NCI-H1694 (cell line): ENCODE measurements at regions not wholly inside any gene's neighbourhood (a gene's known extent, or its start where the extent isn't known, plus 50 kb on each side); places are given as distances from the start of the nearest gene placed in this dataset.
"Not testable (repeated sequence)": the region's sequence is repeated elsewhere in the genome, so short reads cannot be mapped to it uniquely, and the experiment has no call there.

Source experiments
- DNase-seq: peaks from one replicate; lab custom pipeline; 2025; lab: John Stamatoyannopoulos, UW

DNA sequence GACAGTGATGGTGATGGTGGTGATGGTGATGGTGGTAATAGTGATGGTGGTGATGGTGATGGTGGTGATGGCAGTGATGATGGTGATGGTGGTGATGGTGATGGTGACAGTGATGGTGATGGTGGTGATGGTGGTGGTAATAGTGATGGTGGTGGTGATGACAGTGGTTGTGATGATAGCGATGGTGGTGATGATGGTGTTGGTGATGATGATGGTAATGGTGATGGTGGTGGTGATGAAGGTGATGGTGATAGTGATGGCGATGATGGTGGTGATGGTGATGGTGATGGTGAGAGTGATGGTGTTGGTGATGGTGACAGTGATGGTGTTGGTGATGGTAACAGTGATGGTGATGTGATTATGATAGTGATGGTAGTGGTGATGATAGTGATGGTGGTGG lies 94.3 kb downstream of the ASB1 start:
- no peak for DNase-seq

GRCh38 chr2:238521870-238522269 lies 95.1 kb downstream of the ASB1 start:
- no peak for DNase-seq

DNA sequence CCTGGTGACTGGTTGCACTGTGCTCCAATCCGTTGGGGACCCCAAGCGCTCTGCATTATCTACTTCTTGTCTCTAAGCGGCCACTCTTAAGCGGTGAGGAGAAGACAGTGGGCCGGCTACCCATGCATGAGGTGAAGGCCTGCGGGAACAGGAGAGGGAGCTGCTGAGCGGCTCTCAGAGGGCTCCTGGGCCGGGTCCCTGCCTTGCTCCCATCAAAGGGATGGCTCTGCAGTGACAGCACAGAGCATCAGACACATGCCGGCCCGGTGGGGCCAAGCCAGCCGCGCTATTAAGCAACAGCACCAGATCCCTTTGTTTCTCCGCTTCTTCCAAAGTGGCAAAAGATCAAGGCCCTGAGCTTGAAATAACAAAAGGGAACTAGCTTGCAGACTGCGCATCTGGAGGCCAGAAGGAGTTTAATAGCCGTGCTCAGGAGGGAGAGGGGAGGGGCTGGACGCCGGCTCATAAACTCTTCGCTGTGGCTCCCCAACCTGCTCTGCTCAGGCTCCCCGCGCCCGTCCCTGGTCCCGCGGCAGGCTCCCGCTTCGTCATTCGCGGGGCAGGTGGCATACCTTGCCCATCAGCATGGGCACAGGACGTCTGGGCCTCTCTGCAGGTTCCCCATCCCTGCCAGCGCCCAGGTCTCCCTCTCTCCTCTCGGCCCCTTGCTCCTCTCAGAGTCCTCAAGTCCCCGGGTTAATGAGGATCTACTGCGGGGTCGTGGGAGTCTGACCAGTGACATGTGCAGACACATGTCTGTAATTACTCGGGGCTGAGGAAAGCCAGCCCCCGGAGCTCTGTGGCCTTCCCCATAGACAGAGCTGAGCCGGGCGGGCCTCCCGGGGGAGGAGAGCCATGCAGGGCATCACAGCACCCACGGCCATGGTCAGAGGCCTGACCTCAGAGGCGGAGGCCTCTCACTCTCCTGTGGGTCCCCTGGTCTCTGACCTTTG lies 96.7 kb downstream of the ASB1 start:
- DNase-seq, result no peak

GRCh38 chr2:238524426-238524983 lies 97.8 kb downstream of the ASB1 start:
- no peak for DNase-seq

DNA sequence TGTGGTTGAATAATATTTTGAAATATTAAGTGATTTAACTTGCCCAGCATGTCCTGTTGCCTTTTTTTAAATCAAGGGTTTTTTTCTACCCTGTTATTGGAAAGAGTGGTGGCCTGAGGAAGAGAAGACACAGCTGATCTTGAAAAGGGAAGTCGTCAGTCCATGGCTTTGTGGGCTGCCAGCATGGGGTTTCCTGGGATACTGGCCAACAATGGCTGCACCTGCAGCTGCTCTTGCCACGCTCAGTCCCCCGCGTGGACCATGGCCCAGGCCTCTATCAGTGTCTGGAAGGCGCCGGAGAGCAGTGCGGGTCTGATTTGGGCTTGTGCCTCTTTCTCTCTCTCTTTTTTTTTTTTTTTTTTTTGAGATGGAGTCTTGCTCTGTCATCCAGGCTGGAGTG lies 99.3 kb downstream of the ASB1 start:
- no peak for DNase-seq

DNA sequence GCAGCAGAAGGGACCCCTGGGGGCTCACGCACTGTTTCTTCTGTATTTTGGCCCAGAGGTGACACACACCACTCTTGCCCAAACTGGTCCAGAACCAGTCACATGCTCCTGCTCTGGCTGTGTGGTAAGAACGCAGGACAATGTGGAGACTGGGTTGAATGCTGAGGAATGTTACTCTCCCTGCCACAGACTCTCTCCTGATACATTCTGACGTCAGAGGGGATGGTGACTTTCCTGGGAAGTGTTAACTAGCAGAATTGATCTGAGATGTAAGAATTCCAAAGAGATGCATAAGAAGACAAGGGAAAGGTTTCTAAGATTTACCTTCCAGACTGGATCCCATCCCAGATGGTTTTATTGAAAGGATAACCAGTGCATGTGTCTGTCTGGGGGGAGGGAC lies 100.8 kb downstream of the ASB1 start:
- no peak for DNase-seq

- DNase-seq, result no peak
Measured at GRCh38 chr2:238528953-238529781, 102.4 kb downstream of the ASB1 start.

- not testable (repeated sequence) for DNase-seq
Measured at GRCh38 chr2:238531017-238531645, 104.4 kb downstream of the ASB1 start.

GRCh38 chr2:238543732-238544131 lies 117.0 kb downstream of the ASB1 start:
- not testable (repeated sequence) for DNase-seq

DNA sequence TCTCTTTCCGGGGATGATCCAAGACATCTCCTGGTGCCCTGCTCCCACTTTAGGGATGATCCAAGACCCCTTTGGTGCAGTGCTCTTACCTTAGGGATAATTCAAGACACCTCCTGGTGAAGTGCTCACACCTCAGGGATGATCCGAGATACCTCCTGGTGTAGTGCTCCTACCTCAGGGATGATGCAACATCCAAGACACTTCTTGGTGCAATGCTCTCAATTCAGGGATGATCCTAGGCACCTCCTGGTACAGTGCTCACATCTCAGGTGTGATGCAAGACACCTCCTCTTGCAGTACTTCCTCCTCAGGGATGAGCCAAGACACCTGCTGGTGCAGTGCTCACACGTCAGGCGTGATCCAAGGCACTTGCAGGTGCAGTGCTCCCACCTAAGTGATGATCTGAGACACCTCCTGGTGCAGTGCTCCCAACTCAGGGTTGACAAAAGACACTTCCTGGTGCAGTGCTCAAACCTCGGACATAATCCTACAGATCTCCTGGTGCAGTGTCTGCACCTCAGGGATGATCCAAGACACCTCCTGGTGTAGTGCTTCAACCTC lies 122.3 kb downstream of the ASB1 start:
- no peak for DNase-seq

DNA sequence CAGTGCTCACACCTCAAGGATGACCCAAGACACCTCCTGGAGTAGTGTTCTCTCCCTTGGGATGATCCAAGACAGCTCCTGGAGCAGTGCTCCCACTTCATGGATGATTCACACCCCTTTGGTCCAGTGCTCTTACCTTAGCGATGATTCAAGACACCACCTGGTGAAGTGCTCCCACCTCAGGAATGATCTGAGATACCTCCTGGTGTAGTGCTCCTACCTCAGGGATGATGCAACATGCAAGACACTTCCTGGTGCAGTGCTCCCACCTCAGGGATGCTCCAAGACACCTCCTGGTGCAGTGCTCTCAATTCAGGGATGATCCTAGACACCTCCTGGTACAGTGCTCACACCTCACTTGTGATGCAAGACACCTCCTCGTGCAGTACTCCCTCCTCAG lies 123.1 kb downstream of the ASB1 start:
- no peak for DNase-seq

- DNase-seq, result no peak
Measured at GRCh38 chr2:238551091-238551490, 124.4 kb downstream of the ASB1 start.

DNA sequence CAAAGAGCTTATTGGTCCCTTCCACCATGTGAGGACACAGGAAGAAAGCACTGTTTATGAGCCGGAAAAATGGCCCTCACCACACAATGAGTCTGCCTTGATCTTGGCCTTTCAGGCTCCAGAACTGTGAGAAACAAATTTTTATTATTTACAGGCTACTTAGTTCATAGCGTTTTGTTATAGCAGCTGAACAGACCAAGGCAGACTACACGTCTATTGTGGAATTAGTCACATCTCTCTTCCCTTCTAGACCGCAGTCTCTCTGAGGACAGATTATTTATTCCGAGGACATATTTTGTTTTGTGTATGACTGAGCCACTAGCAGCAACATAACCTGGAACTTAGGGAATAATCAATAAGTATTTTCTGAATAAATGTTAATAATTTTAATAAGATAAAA lies 125.5 kb downstream of the ASB1 start:
- DNase-seq, result no peak

DNA sequence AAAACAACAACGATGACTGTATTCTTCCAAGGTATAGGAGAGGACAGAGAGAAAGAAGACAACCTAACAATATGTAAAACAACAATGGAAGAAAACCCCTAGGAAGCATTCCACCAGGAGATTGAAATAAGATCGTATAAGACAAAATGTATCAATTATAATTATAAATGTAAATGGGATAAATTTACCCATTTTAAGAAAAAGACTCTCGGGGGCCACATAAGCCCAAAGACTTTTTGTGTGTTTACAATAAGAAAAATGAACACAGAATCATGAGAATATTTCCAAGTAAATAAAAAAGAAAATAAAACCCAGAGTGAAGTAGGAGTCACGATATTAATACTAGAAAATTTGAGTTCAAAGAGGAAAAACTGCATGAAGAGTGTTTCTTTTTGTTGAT lies 126.4 kb downstream of the ASB1 start:
- no peak for DNase-seq

- no peak for DNase-seq
Measured at GRCh38 chr2:238554468-238555315, 128.0 kb downstream of the ASB1 start.

DNA sequence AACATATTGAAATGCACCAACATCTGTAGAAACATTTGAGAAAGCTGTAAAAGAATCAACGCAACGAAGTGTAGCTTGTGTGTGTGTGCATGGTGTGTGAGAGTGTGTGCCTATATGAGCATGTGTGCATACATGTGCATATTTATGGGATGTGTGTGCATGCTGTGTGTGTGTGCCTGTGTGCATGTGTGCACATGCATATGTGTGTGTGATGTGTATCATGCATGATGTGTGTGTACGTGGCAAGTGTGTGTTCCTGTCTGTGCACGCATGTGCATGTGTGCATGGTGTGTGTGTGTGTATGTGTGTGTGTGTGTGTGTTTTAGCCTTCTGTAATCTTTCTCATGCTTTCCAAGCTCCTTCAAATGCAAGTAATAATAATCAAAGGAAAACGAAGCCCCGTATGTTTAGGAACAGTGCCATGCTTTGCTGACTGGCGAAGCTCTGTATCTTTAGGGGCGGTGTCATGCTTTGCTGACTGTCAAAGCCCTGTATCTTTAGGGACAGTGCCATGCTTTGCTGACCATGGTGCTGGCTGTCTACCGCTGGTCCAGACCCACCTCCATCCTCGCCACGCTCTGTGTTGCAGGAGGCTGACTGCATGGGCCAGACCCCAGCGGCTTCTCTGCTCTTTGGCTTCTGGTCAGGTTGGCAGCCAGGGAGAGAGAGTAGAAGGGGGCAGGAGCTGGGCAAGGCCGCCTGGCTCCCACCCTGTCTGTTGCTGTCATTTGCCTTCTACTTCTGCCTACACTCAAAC lies 129.2 kb downstream of the ASB1 start:
- DNase-seq, result no peak

DNA sequence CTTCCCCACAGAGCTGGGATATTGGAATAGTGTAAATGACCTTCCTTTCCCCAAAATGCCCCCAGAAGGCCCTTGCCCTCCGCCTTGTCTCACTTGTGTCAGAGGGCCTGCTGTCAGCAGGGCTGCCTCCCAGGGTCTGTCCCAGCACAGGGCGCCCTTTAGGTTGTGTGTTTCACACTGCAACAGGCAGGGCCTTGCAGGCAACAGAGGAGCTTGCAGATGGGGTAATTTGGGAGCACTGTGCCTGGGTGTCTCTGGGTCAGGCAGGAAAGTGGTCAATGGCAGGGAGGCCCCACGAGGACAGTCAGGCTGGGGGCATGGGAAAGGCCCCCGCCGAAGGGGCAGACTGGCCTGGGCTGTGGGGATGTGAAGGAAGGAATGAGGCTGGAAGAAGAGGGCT lies 130.7 kb downstream of the ASB1 start:
- no peak for DNase-seq

DNA sequence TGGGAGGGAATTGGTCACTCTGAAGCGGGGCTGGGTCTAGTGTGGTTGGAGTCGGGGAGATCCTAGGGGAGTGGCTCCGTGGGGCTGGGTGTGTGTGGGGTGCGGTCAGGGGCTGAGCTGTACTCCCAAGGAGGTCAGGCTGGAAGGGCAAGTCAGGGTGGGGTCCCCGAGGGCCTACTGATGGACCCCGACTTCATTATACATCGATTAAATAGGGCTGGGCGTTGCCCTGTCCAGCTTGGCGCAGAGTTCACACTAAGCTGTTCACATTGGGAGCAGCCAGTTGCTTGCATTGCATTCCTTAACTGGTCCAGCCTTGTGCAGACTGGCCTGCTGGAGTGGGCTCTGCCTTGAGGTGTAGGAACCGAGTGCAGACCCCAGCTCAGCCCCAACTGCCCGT lies 131.2 kb downstream of the ASB1 start:
- DNase-seq, result no peak

GRCh38 chr2:238558456-238559099 lies 131.9 kb downstream of the ASB1 start:
- no peak for DNase-seq

- DNase-seq, result no peak
Measured at GRCh38 chr2:238560234-238560633, 133.5 kb downstream of the ASB1 start.
